Fibroblast of skin of abdomen (primary cell): ENCODE measurements at regions not wholly inside any gene's neighbourhood (a gene's known extent, or its start where the extent isn't known, plus 50 kb on each side); places are given as distances from the start of the nearest gene placed in this dataset.
"Not testable (repeated sequence)": the region's sequence is repeated elsewhere in the genome, so short reads cannot be mapped to it uniquely, and the experiment has no call there.

ENCODE experiments used
- DNase-seq: peaks from one replicate; pipeline ENCODE4 v3.0.0-alpha.2; 2013

- DNase-seq: not testable (repeated sequence)
Observed at GRCh38 chr1:245102149-245102548, 52.6 kb upstream of the KIF26B start.

- DNase-seq: no peak
Observed at GRCh38 chr1:245099401-245099800, 55.4 kb upstream of the KIF26B start.

- DNase-seq: no peak
Observed at GRCh38 chr1:245098924-245099323, 55.9 kb upstream of the KIF26B start.

- DNase-seq: no peak
Observed at GRCh38 chr1:245096311-245097066, 58.3 kb upstream of the KIF26B start.

GRCh38 chr1:245095903-245096302 lies 58.9 kb upstream of the KIF26B start:
- no peak for DNase-seq

- DNase-seq: no peak
Observed at GRCh38 chr1:245094954-245095353, 59.8 kb upstream of the KIF26B start.

- no peak for DNase-seq
Observed at GRCh38 chr1:245094092-245094491, 60.7 kb upstream of the KIF26B start.

GRCh38 chr1:245092638-245092976 lies 62.2 kb upstream of the KIF26B start:
- no peak for DNase-seq

- peak; percentile 96 for DNase-seq
Observed at GRCh38 chr1:245091818-245092637, 62.8 kb upstream of the KIF26B start.

- DNase-seq: no peak
Observed at GRCh38 chr1:245091171-245091621, 63.6 kb upstream of the KIF26B start.

GRCh38 chr1:245090491-245091090 lies 64.2 kb upstream of the KIF26B start:
- DNase-seq: no peak

GRCh38 chr1:245087723-245088122 lies 67.1 kb upstream of the KIF26B start:
- no peak for DNase-seq

GRCh38 chr1:245086389-245086969 lies 68.3 kb upstream of the KIF26B start:
- DNase-seq: peak; percentile 74

- peak; percentile 96 for DNase-seq
Observed at GRCh38 chr1:245085508-245086095, 69.2 kb upstream of the KIF26B start.

GRCh38 chr1:245084551-245084950 lies 70.2 kb upstream of the KIF26B start:
- no peak for DNase-seq

GRCh38 chr1:245079021-245079609 lies 75.7 kb upstream of the KIF26B start:
- DNase-seq: peak; percentile 55

GRCh38 chr1:245074898-245075297 lies 79.9 kb upstream of the KIF26B start:
- no peak for DNase-seq

GRCh38 chr1:245074232-245074747 lies 80.5 kb upstream of the KIF26B start:
- DNase-seq: peak; percentile 31

GRCh38 chr1:245070836-245071615 lies 83.8 kb upstream of the KIF26B start:
- DNase-seq: no peak

GRCh38 chr1:245067257-245067656 lies 87.5 kb upstream of the KIF26B start:
- DNase-seq: peak; percentile 27

- DNase-seq: no peak
Observed at GRCh38 chr1:245062741-245063305, 92.0 kb upstream of the KIF26B start.
